Stimulated activated effector memory CD8-positive, alpha-beta T cell treated with anti-CD3 and anti-CD28 coated beads, Interleukin-12 subunit alpha, Interleukin-12 subunit beta, amount 100 ng/mL, for 72 hours (primary cell): ENCODE measurements at regions not wholly inside any gene's neighbourhood (a gene's known extent, or its start where the extent isn't known, plus 50 kb on each side); places are given as distances from the start of the nearest gene placed in this dataset.

Experiments used
- ATAC-seq: fragments of 150-1000 bp; cut with Tn5 transposase; 2 replicates; pipeline ENCODE4 v1.10.0; 2021
- DNase-seq, 2 donors: peaks; one replicate each; pipeline ENCODE4 v3.0.0; 2021 to 2022; ENCODE audit warnings: low spot score in 2 of 2
- H3K27ac Mint-ChIP-seq: one replicate; pipeline ENCODE4 v1.8.0; 2022; ENCODE audit warnings: mild to moderate bottlenecking, mixed read lengths
- H3K36me3 Mint-ChIP-seq: one replicate; pipeline ENCODE4 v1.8.0; 2022; ENCODE audit warnings: mild to moderate bottlenecking, mixed read lengths
- H3K4me1 Mint-ChIP-seq: one replicate; pipeline ENCODE4 v1.8.0; 2022; ENCODE audit warnings: mixed read lengths
- H3K4me3 Mint-ChIP-seq: one replicate; pipeline ENCODE4 v1.8.0; 2022; ENCODE audit warnings: mild to moderate bottlenecking, mixed read lengths
- H3K9me3 Mint-ChIP-seq: one replicate; pipeline ENCODE4 v1.8.0; 2022; ENCODE audit warnings: mixed read lengths

DNA sequence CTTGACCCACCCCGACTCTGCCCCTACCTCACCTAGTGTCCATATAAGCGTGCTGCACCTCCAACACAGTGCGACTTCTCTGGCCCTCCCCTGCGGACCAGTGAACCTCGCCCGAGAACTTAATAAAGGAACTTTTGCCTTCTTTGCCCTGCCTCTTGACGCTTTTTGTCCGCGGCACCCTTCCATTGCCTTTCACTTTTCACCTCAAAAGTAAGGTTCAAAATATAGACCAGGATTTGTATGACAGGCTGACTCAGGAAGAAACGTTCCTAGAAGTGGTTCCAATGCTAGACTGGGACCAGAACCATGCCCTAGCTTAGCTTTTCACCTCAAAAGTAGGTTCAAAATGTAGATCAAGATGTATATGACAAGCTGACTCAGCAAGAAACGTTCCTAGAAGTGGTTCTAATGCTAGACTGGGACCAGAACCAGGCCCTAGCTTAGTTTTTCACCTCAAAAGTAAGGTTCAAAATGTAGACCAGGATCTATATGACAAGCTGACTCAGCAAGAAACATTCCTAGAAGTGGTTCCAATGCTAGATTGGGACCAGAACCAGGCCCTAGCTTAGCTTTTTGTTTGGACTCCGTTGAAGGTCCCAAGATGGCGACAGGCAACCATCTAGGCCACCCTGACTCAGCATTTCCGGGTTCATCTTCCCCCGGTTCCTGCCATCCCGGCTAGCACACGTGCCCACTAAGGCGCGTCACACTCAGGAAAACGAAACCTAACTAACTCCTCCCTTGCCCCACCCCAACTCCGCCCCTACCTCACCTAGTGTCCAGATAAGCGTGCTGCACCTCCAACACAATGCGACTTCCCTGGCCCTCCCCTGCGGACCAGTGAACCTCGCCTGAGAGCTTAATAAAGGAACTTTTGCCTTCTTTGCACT is 51.0 kb upstream of the TMEM97 start:
- Mint-ChIP-seq H3K4me1 (no peaks in the 10 kb centered on the region), H3K27ac (no peak overlapping the region), H3K9me3 (peaks cover 6% of the 10 kb centered on the region), H3K36me3 (no peaks in the 10 kb centered on the region), H3K4me3 (no peak overlapping the region)
- ATAC-seq = no peak
- no peak for DNase-seq

DNA sequence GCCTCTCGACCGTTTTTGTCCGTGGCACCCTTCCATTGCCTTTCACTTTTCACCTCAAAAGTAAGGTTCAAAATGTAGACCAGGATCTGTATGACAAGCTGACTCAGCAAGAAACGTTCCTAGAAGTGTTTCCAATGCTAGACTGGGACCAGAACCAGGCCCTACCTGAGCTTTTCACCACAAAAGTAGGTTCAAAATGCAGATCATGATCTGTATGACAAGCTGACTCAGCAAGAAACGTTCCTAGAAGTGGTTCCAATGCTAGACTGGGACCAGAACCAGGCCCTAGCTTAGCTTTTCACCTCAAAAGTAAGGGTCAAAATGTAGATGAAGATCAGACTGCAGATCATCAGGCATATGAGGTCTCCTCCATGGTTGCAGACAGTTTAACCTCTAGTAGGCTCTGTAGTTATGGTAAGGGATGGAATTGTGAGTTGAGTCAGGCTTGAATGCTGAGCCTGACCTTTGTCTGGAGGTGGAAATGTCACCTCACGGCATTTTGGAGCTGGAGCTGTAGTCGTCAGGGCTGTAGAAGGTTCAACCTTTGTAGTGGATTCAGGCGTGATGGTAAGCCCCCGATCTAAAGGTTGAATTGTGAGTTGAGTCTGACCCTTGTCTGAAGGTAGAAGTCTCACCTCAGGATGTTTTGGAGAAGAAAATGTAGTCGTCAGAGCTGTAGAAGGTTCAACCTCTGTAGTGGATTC is 50.2 kb upstream of the TMEM97 start:
- H3K4me3 Mint-ChIP-seq = no peak overlapping the region
- H3K36me3 Mint-ChIP-seq = no peaks in the 10 kb centered on the region

More for the DNA sequence above, 50.2 kb upstream of the TMEM97 start:
- no peaks in the 10 kb centered on the region for H3K4me1 Mint-ChIP-seq
- peaks cover 6% of the 10 kb centered on the region for H3K9me3 Mint-ChIP-seq
- H3K27ac Mint-ChIP-seq = no peak overlapping the region
- DNase-seq = no peak
- no peak for ATAC-seq
